ENCODE measurements at regions not wholly inside any gene's neighbourhood (a gene's known extent, or its start where the extent isn't known, plus 50 kb on each side); places are given as distances from the start of the nearest gene placed in this dataset.

DNA sequence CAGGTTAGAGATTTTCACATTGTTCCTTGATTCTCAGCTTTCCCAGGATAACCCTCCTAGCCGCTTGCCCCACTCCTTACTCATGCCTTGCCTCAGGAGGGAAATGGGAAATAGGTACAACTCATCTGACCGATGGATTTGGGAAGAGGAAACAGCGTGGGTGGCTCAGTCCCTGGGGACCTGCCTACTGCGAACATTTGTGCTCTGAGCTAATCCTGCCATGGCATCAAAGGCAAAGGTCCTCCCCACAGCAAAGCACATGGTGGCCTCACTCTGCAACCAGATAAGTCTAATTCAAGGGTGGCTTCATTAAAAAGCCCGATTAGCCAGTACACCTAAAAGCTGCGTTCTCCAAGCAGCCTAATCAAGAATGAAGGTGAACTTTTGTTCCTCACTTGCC, 82.4 kb upstream of the ADRA1B start:
- TF ChIP-seq, protein P1, sequence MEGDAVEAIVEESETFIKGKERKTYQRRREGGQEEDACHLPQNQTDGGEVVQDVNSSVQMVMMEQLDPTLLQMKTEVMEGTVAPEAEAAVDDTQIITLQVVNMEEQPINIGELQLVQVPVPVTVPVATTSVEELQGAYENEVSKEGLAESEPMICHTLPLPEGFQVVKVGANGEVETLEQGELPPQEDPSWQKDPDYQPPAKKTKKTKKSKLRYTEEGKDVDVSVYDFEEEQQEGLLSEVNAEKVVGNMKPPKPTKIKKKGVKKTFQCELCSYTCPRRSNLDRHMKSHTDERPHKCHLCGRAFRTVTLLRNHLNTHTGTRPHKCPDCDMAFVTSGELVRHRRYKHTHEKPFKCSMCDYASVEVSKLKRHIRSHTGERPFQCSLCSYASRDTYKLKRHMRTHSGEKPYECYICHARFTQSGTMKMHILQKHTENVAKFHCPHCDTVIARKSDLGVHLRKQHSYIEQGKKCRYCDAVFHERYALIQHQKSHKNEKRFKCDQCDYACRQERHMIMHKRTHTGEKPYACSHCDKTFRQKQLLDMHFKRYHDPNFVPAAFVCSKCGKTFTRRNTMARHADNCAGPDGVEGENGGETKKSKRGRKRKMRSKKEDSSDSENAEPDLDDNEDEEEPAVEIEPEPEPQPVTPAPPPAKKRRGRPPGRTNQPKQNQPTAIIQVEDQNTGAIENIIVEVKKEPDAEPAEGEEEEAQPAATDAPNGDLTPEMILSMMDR (IDR thresholded peaks at IDR 0.05; ENCODE audit: insufficient read depth, low read length): no peak
- TF ChIP-seq GABPA (IDR thresholded peaks at IDR 0.05; ENCODE audit: low read depth) (no peak), POLR2AphosphoS5 (IDR thresholded peaks at IDR 0.05; ENCODE audit: low read depth) (no peak)
